Stimulated activated CD8-positive, alpha-beta memory T cell treated with anti-CD3 and anti-CD28 coated beads, Interleukin-12 subunit alpha, Interleukin-12 subunit beta, amount 100 ng/mL, for 1 hour (primary cell): ENCODE measurements at regions not wholly inside any gene's neighbourhood (a gene's known extent, or its start where the extent isn't known, plus 50 kb on each side); places are given as distances from the start of the nearest gene placed in this dataset.
"Not testable (repeated sequence)": the region's sequence is repeated elsewhere in the genome, so short reads cannot be mapped to it uniquely, and the experiment has no call there.

Experiments
- DNase-seq: peaks from one replicate; pipeline ENCODE4 v3.0.0-alpha.2; 2020; ENCODE audit warnings: low read depth

- DNase-seq: no peak
Measured at GRCh38 chr12:46492471-46493085, 120.0 kb upstream of the SLC38A2 start.

GRCh38 chr12:46491548-46491947 lies 119.0 kb upstream of the SLC38A2 start:
- no peak for DNase-seq

DNA sequence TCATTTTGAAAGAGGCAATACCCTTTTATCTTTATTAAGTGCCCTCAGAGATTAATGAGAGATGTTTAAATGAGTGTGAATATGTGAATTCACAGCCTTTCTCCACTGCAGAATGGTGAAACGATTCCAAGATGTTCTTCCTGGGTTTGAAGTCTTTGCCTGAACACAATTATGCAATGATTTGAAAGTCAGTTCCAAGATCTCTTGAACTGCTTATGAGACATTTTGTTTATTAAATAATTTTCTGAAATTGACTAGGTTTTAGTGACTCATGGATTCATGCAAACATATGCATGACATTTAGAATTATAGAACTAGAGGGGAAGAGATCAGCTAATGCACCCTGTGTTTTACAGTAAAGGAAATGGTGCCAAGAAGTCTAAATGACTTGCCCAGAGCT lies 118.1 kb upstream of the SLC38A2 start:
- DNase-seq: no peak

DNA sequence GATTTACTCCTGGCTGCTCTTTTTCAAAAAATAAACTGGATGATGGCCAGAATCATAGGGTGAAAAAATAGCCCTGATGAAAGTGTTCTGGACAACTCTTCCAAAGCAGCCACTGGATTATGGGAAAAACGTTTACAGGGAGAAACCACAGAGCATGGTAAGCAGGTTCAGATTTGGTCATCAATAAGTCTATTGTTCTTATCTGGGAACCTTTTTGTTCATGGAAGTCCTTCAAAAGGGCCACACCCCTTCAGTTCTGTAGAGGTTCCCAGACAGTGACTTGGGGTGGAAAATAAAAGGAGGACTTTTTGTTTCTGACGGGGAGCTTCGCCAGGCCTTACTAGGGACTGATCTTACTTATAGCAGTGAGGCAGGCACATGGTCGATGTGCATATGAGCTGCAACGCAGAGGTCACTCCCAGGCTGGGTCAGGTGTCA lies 117.4 kb upstream of the SLC38A2 start:
- DNase-seq: no peak

GRCh38 chr12:46487567-46488131 lies 115.1 kb upstream of the SLC38A2 start:
- no peak for DNase-seq

GRCh38 chr12:46486588-46486987 lies 114.0 kb upstream of the SLC38A2 start:
- no peak for DNase-seq

DNA sequence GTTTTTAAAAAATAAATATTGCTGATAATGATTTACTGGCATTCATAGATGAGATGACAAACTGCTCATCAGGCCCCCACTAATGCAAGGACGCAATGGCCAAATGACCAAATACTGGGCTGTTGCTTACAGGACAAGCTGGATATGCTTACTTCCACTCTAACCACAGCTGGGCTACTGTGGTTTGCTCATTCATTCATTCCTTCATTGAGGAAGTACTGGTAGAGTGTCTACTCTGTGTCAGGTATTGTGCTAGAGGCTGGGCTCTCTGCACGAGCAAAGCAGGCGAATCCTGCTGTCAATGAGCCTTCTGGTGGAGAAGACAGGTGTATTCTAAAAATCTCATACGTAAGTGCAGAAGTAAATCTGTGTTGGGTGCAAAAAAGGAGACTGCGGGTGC lies 113.3 kb upstream of the SLC38A2 start:
- no peak for DNase-seq

GRCh38 chr12:46484396-46485061 lies 112.0 kb upstream of the SLC38A2 start:
- no peak for DNase-seq

- no peak for DNase-seq
Measured at GRCh38 chr12:46483572-46484395, 111.2 kb upstream of the SLC38A2 start.

DNA sequence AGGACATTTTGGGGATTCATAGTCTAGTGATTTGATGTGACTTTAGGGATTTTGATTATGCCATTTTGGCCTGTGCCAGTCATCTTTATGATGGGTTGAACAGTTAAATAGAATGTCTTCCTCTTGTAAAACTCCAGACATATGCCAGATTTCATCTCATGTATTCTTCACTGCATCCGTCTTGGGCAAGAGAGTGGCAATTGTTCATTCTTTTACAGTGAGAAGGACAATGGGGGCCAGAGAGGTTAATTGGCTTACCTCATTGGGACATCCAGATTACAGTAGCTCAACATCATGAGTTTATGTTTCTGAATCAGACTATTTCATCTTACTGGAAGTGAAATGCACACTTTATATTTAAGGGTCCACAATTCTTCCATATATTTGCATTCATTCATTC lies 108.2 kb upstream of the SLC38A2 start:
- DNase-seq: no peak

DNA sequence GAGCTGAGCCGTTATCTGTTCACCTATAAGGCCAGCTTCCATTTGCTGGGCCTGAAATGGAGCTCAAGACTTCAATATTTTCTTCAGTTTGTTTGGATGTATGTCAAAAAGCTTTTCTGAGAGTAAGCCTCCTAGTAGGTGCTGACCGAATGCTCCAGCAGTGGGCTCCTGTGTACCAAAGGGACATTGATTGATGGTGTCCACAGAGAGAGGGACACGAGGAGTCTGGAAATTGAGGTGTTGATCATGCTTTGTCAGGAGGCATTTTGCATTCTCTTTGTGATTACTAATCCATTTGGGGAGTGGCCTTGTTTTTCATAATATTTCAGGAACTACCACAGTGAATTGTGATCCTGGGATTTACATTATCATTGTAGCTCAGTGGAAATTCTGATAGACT lies 107.7 kb upstream of the SLC38A2 start:
- DNase-seq: no peak

DNA sequence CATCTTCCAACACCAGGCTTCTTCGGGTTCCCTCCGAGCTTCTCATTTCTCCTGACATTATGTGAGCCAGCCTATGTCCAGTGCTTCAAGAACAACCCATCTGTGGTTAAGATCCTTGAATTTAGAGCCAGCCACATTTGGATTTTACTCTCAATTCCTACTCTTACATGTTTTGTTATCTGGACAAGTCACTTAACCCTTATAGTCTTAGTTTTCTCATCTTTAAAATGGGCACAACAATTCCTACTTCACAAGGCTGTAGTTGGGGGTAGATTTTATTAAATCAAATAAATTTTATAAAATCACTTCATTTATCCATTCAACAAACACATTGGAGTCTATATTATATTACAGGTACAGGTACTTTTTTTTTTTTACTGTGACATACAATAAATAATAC lies 105.5 kb upstream of the SLC38A2 start:
- no peak for DNase-seq

DNA sequence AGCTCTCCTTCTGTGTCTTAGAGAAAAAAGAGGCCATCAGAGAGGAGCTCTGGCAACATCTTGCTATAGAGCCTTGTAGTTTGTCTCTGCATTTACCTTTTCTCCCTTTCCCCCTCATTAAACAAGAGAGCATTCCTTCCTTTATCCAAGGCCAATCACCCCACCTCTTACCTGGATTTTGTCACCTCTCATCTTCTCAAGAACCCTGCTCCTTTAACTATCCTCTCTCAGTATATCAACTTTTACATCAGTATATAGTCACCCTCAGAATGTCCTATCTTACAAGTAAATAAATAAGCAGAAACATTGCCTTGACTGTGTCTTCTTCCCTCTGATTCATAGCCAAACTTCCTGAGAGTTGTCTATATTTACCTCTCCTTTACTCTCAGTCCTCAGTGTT lies 105.0 kb upstream of the SLC38A2 start:
- DNase-seq: no peak

- no peak for DNase-seq
Measured at GRCh38 chr12:46475972-46476645, 103.5 kb upstream of the SLC38A2 start.

- not testable (repeated sequence) for DNase-seq
Measured at GRCh38 chr12:46474385-46474784, 101.8 kb upstream of the SLC38A2 start.

GRCh38 chr12:46473634-46474329 lies 101.2 kb upstream of the SLC38A2 start:
- DNase-seq: no peak

DNA sequence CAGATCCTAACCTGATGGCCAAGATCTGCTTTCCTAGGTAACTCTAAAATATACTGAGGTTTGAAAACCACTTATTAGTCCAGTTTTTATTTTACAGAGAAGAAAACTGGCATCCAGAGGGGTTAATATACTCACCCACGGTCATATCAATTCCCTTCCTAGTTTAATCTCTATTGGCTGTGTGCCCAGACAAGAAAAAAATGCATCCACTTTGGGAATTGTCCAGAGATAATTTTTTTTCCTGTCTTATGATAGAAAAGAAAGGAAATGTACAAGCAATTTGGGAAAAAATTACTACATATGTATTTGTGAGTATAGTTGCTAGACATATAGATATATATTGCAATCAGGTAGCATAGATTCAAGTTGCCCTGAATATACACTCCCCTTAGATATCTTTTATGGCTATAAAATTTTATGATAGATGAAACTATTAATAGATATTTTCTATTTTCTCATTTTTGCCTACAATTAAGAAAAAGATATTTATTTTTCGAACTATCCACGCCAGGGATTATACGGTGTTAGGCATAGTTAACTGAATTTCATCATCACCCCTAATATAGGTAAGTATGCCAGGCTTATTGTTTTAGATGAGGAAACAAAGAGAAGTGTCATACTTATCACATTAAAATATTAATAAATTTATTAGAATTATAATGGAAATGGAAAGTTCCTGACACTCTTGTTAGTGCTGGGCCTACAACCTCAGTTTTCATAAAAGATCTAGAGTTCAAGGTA lies 100.5 kb upstream of the SLC38A2 start:
- DNase-seq: no peak

- DNase-seq: no peak
Measured at GRCh38 chr12:46472144-46472705, 99.7 kb upstream of the SLC38A2 start.

- no peak for DNase-seq
Measured at GRCh38 chr12:46471404-46471803, 98.8 kb upstream of the SLC38A2 start.

DNA sequence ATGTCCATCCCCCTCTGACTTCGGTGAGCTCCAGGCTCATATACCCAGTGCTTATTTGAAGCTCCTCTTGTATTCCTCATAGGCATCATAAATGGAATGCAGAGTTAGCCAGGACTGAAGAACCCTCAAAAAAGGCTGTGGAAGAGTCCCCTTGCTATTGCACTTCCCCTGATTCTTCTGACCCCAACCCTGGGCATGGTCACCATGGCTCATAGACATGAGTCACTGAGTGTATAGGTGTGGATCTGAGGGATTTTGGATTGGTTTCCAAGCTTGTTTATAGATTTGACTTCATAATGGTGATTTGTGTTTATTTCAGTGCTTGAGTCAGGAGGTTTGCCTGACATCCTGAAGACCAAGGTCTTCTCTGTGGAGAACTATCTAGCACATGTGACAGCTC lies 98.4 kb upstream of the SLC38A2 start:
- no peak for DNase-seq
